Body of pancreas (tissue), 4 donors: ENCODE measurements at regions not wholly inside any gene's neighbourhood (a gene's known extent, or its start where the extent isn't known, plus 50 kb on each side); places are given as distances from the start of the nearest gene placed in this dataset.

Experiments used
- ATAC-seq: fragments of 150-250 bp; one replicate; pipeline ENCODE4 v1.9.1; 2016
- DNase-seq, 4 donors: peaks; one replicate each; pipeline ENCODE4 v3.0.0-alpha.2; 2019
- H3K27ac ChIP-seq, 4 donors: fragments of 200-600 bp; sonication (generic); 1 replicate in 3 of 4; 2 replicates in 1 of 4; pipeline versions ENCODE4 v1.5.1 to v1.6.1; 2016 to 2019; ENCODE audit warnings: mild to moderate bottlenecking in 1 of 4, mixed read lengths in 1 of 4, moderate library complexity in 1 of 4
- H3K27me3 ChIP-seq, 2 donors: fragments of 200-600 bp; sonication (generic); one replicate each; pipeline ENCODE4 v1.6.0; 2016; ENCODE audit warnings: mild to moderate bottlenecking in 1 of 2
- H3K36me3 ChIP-seq, 2 donors: fragments of 200-600 bp; sonication (generic); replicated peaks in 1 of 2; 2 replicates each; pipeline ENCODE4 v1.5.1; 2016; ENCODE audit warnings: low read depth in 2 of 2; ENCODE audit not compliant: insufficient read depth in 1 of 2
- H3K4me1 ChIP-seq: fragments of 200-600 bp; sonication (generic); one replicate; pipeline ENCODE4 v1.6.0; 2016
- H3K4me3 ChIP-seq, 2 donors: fragments of 200-600 bp; sonication (generic); 1 replicate in 1 of 2; 2 replicates in 1 of 2; pipeline ENCODE4 v1.5.1; 2016 to 2019
- H3K9me3 ChIP-seq, 3 donors: fragments of 200-600 bp; sonication (generic); 1 replicate in 2 of 3; 2 replicates in 1 of 3; pipeline ENCODE4 v1.5.1; 2016
- POLR2A ChIP-seq, 3 donors: fragments of 450-650 bp; IDR thresholded peaks; one replicate each; pipeline ENCODE4 v1.6.1; 2016; ENCODE audit warnings: antibody characterized with exemption in 3 of 3, mild to moderate bottlenecking in 2 of 3
- whole genome bisulfite sequencing, 2 donors: methylation state at CpG; one replicate each; pipeline ENCODE4 v1.1.5; 2017; 5-methylcytosine and 5-hydroxymethylcytosine counted together
- intact Hi-C: fragments of 100-400 bp; cut with DNase I; formaldehyde crosslinking; loops from one replicate; pipeline ENCODE4 v1.15.1; 2023
- TF ChIP-seq, protein P1 (sequence below), 7 experiments: fragments of 450-650 bp in 4 of 7; fragments of 200-600 bp in 3 of 7; sonication (generic) in 3 of 7; IDR thresholded peaks; one replicate each; pipeline ENCODE4 v1.5.1; 2016 to 2019; ENCODE audit warnings: antibody characterized with exemption in 7 of 7

GRCh38 chr5:172583931-172584511 lies 57.0 kb upstream of the NEURL1B start:
- H3K27ac ChIP-seq: peak overlapping the region in 3 of 4 donors; percentile 0 to 55 (median 45)
- peak in 3 of 4 donors; percentile 21 to 28 (median 28) for DNase-seq
- ATAC-seq: peak; percentile 70
- H3K9me3 ChIP-seq: no peaks in the 10 kb centered on the region
- TF ChIP-seq, protein P1, sequence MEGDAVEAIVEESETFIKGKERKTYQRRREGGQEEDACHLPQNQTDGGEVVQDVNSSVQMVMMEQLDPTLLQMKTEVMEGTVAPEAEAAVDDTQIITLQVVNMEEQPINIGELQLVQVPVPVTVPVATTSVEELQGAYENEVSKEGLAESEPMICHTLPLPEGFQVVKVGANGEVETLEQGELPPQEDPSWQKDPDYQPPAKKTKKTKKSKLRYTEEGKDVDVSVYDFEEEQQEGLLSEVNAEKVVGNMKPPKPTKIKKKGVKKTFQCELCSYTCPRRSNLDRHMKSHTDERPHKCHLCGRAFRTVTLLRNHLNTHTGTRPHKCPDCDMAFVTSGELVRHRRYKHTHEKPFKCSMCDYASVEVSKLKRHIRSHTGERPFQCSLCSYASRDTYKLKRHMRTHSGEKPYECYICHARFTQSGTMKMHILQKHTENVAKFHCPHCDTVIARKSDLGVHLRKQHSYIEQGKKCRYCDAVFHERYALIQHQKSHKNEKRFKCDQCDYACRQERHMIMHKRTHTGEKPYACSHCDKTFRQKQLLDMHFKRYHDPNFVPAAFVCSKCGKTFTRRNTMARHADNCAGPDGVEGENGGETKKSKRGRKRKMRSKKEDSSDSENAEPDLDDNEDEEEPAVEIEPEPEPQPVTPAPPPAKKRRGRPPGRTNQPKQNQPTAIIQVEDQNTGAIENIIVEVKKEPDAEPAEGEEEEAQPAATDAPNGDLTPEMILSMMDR (IDR thresholded peaks at IDR 0.05): no peak
- intact Hi-C loops: no loop called here
- no peaks in the 10 kb centered on the region for H3K27me3 ChIP-seq
- no peaks in the 10 kb centered on the region for H3K36me3 ChIP-seq
- 66 to 68% methylated on average over 7 of the region's 7 CpGs for WGBS, 2 donors
- no peaks in the 10 kb centered on the region for H3K4me1 ChIP-seq
- H3K4me3 ChIP-seq: no peak overlapping the region

- no peak for TF ChIP-seq POLR2A (IDR thresholded peaks at IDR 0.05)
- TF ChIP-seq, protein P1 (IDR thresholded peaks at IDR 0.05): no peak
- Histone ChIP-seq H3K36me3 (no peaks in the 10 kb centered on the region), H3K4me3 (no peak overlapping the region), H3K4me1 (no peaks in the 10 kb centered on the region), H3K27me3 (no peaks in the 10 kb centered on the region), H3K27ac (no peak overlapping the region), H3K9me3 (no peaks in the 10 kb centered on the region)
- WGBS, 2 donors: 89 to 91% methylated on average over 6 of the region's 6 CpGs
- intact Hi-C loops: no loop called here
- ATAC-seq (no peak), DNase-seq (no peak)
These were observed 58.1 kb upstream of the NEURL1B start for GRCh38 chr5:172582940-172583339.

DNA sequence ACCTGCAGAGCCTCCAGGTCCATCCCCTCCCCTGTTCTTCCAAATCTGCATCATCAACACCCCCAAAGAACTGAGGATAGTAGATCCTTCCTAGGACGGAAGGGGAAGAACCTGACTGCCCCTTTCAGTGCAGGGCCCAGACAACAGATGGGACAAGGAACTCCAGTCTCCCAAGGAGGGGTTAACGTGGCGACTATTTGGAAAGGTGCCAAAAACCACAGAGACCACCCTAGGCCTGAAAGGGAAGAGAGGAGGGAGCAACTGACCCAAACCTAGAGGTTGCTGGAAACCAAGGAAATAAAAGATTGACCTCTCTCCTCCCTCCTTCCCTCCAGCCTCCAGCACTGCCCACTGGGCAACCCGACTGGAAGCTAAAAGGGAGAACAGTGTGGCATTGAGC lies 59.7 kb upstream of the NEURL1B start:
- Histone ChIP-seq H3K4me3 (no peak overlapping the region), H3K36me3 (no peaks in the 10 kb centered on the region), H3K27ac (no peak overlapping the region), H3K4me1 (no peaks in the 10 kb centered on the region), H3K27me3 (no peaks in the 10 kb centered on the region), H3K9me3 (no peaks in the 10 kb centered on the region)
- ATAC-seq (no peak), DNase-seq (no peak)
- no peak for TF ChIP-seq POLR2A (IDR thresholded peaks at IDR 0.05)
- TF ChIP-seq, protein P1 (IDR thresholded peaks at IDR 0.05): no peak
- WGBS, 2 donors: 37 to 38% methylated on average over 4 of the region's 4 CpGs
- intact Hi-C loops: no loop called here

GRCh38 chr5:172579403-172579990 lies 61.6 kb upstream of the NEURL1B start:
- no peaks in the 10 kb centered on the region for H3K36me3 ChIP-seq
- no peaks in the 10 kb centered on the region for H3K4me1 ChIP-seq
- ATAC-seq: no peak
- H3K27ac ChIP-seq: no peak overlapping the region
- 86 to 87% methylated on average over 2 to 5 of the region's 5 CpGs for WGBS, 2 donors
- H3K4me3 ChIP-seq: no peak overlapping the region
- DNase-seq: no peak
- intact Hi-C loops: no loop called here
- TF ChIP-seq POLR2A (IDR thresholded peaks at IDR 0.05): no peak
- TF ChIP-seq, protein P1 (IDR thresholded peaks at IDR 0.05): no peak
- no peaks in the 10 kb centered on the region for H3K27me3 ChIP-seq
- no peaks in the 10 kb centered on the region for H3K9me3 ChIP-seq
